GM12874 (cell line): ENCODE measurements at regions not wholly inside any gene's neighbourhood (a gene's known extent, or its start where the extent isn't known, plus 50 kb on each side); places are given as distances from the start of the nearest gene placed in this dataset.

ENCODE experiments used
- CTCF ChIP-seq: IDR thresholded peaks from 2 replicates; pipeline ENCODE4 v1.5.1; 2011; ENCODE audit warnings: low read depth, mild to moderate bottlenecking, control low read depth, low read length, moderate library complexity; ENCODE audit not compliant: insufficient read depth

DNA sequence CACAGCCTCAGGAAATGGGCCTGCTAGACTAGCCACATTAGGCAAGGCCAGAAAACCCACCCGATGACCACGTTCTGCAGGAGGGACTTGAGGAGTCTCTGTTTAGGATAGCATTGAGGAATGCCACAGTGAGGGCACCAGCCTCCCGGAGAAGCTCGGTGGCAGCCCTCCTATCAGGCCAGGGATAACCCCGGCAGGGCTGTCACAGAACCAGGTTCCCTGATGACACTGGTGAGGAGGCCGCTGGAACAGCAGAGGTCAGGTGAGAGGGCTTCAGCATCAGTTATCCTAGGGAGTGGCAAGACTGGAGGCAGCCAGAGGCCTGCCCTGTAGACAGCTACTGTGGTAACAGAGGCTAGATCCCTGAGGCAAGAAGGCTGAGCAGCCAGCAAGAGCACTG, 157.6 kb downstream of the MYLK4 start:
- no peak for TF ChIP-seq CTCF

- TF ChIP-seq CTCF, result no peak
These were observed 161.5 kb downstream of the MYLK4 start for GRCh38 chr6:2589171-2589661.

DNA sequence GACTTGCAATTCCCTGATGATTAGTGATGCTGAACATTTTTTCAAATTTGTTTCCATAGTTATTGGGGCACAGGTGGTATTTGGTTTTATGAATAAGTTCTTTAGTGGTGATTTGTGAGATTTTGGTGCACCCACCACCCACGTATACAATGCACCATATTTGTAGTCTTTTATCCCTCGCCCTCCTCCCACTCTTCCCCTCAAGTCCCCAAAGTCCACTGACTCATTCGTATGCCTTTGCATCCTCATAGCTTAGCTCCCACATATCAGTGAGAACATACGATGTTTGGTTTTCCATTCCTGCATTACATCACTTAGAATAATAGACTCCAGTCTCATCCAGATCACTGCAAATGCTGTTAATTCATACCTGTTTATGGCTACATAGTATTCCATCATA, 167.3 kb downstream of the MYLK4 start:
- TF ChIP-seq CTCF, result no peak

- TF ChIP-seq CTCF, result no peak
These were observed 168.5 kb downstream of the MYLK4 start for GRCh38 chr6:2582268-2582667.

DNA sequence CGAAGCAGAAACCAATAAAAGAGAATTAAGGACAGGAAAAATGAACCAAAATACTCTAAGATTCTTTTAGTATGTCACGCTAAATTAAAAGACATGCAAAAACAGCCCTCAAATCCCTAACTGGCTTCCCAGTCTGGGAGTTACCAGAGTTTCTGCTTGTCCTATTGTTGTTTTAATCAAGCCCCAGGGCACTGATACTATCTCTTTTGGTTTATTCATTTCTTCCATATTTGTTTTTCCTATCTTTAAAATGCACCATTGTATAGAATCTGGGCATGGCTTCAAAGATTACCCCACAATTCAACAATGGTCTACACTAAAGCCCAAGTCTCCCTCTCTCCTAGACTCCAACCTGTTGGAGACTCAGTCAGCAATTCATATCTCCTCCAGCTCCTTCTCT, 169.1 kb downstream of the MYLK4 start:
- TF ChIP-seq CTCF, result no peak

DNA sequence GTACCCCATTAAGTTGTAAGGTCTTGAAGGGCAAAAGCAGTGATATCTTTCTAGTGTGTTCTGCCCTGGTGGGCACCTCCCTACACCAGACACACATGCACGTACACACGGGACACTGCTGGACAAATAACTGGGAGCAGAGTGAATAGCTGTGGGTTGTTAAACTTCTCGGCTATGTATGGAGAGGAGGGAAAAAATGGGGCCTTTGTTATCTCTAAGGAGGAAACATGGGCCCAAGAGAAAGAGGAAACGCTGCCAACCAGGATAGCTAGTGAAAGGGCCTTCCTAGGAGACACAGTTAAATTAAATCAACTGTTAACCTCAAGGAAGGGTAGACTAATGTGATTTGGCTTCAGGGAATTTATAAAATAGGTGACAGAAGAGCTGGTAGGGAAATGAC, 169.7 kb downstream of the MYLK4 start:
- TF ChIP-seq CTCF, result no peak

DNA sequence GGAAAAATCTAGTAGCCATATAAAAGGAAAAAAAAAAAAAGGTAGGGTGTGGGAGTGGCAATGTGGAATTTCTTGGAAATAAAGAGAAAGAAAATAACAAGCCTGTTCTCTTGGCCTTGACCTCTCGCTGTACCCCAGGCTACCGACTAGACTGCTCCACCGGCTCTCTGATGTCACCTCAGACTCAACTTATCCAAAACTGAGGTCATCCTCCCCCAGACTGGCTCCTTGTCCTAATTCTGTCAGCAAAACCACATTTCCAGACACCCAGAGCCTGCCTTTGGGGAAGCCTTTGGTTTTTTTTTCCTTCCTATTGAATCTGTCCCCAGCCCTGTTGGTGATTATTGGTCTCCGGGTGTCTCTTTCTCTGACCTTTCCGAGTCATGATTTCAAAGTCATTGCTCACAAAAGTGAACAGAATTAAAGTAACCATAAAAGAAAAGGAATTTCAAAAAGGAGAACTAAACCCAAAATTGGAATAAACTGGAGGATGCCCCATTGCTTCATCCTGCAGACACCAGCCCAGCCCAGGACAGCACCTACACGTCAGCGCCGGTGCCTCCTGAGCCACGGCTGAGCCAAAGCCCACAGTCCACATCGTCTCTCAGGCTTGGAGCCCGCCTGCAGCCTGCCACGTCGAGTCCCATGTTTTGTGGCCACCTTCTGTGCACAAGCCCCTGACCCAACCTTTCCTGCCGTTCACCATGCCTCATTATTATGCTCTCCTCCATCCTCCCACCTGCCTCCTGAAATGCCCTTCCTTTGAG, 170.7 kb downstream of the MYLK4 start:
- TF ChIP-seq CTCF, result no peak
